HT1080 (cell line): ENCODE measurements at regions not wholly inside any gene's neighbourhood (a gene's known extent, or its start where the extent isn't known, plus 50 kb on each side); places are given as distances from the start of the nearest gene placed in this dataset.
"Not testable (repeated sequence)": the region's sequence is repeated elsewhere in the genome, so short reads cannot be mapped to it uniquely, and the experiment has no call there.

Source experiments
- DNase-seq: peaks from one replicate; pipeline ENCODE4 v3.0.0-alpha.2; 2015; ENCODE audit warnings: low read depth

GRCh38 chr14:84453307-84453950 lies 1076.5 kb upstream of the FLRT2 start:
- peak; percentile 18 for DNase-seq

- DNase-seq, result no peak
These were observed 1075.8 kb upstream of the FLRT2 start for GRCh38 chr14:84454114-84454513.

DNA sequence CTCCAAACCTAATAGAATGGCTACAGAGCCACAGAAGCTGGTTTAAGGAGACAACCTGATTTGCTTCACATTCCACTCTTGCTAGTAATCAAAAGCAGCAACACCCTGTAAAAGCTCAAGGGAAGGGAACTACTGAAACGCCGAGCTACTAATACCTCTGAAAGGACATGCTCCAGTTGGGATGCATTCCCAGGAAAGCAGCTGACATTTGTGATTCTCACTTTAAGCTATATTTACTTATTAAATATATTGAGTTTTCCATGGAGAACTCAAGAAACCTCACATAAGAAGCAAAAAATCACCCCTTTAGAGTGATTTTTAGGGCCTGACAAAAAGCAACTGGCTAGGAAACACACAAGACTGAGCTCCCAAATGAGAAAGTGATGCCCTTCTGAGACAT lies 1073.0 kb upstream of the FLRT2 start:
- DNase-seq, result no peak

DNA sequence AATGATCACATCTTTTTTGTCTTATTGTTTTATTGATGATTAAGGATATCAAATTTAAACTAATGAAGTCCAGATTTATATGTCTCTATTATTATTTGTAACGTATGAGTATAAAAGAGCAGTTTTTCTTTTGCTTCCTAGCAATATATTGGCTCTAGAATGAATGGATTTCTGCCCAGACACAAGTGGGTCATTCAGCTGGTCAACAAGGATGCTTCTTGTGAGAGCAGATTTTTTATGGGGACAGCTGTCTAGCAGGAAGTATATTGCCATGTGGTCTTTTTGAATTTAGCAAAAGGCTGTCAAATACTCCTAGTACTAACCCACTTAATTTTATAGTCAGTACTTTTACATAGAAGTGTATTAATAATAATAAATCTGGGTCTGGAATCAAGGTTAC lies 1071.1 kb upstream of the FLRT2 start:
- no peak for DNase-seq

DNA sequence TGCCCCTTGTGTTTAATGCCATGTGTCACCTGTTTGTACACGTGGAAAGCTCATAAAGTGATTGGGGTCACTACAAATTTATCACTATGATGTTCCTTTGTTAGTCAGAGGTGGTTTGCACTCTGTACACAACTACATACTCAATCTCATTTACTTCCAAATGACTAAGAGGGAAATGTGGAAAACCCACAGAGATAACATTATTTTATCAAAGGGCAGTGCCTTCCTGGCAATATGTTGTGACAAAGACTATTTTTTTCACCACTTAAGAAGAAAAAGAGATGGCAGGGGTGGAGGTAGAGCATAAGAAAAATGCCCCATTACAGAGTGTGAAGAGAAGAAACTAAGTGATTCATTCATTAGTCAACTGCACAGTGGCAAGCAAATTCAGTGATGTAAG lies 1064.1 kb upstream of the FLRT2 start:
- DNase-seq, result peak; percentile 78

GRCh38 chr14:84468153-84468552 lies 1061.8 kb upstream of the FLRT2 start:
- no peak for DNase-seq

- DNase-seq, result no peak
These were observed 1051.9 kb upstream of the FLRT2 start for GRCh38 chr14:84477996-84478395.

DNA sequence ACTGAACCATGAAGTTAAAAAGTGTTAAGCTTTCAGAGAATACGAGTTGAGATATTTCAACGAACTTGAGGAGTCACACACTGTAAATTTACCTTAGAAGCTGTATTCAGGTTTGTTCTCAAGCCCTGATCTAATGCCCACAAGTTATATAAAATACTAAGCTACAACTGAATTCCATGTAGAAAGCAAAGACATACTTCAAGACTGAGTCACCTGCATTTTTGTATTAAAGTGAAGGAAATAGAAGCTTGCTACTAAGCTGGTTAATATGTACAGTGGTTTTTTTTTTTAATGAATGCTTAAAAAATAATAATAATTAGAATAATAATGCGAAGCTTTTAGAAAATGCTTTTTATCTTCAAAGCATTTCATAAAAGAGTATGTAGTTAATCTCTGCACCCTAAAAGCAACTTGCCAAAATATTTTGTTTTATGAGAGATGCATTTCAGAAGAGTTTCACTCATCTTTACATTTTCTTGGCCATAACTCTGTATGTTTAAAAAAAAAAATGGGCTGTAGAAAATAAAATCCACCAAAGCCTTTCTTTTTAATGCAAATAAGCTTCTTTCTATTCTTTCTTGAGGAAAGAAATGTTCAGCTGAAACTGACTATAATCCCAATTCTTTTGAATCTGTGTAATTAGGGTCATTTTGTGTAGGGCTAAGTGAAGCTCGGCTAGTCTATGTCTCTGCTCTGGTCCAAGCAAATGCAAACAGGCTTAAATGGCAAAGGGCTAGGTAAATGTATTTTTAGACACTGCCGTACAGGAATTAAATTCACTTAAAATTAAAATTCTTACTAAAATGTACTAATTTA lies 1047.5 kb upstream of the FLRT2 start:
- DNase-seq, result peak; percentile 74

DNA sequence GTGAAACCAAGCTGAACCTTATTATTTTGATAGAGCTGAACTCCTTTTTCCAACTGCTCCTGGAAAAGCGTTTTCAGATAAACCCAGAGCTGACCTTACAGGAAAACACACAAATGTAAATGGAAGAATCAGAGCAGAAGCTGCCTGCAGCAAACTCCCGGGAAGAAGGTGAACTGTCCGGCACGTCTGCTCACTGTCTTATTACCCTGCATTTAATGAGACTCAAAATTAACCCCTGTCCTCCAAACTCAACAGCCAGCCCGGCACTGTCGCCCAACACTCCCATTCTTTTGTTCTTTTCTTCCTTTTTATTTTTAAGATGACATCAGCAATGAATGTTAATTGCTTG lies 1046.9 kb upstream of the FLRT2 start:
- no peak for DNase-seq

DNA sequence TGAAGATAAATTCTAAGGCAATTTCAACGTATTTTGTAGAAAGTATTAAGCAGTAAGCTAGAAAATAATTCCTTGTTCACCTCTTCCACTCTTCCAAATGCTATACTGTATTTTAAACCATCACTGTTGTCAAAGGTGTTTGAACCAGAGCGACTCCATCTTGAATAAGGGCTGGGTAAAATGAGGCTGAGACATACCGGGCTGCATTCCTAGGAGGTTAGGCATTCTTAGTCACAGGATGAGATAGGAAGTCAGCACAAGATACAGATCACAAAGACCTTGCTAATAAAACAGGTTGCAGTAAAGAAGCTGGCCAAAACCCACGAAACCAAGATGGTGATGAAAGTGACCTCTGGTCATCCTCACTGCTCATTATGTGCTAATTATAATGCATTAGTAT lies 1045.7 kb upstream of the FLRT2 start:
- DNase-seq, result peak; percentile 51

GRCh38 chr14:84485036-84485435 lies 1044.9 kb upstream of the FLRT2 start:
- DNase-seq, result no peak

- no peak for DNase-seq
These were observed 1039.9 kb upstream of the FLRT2 start for GRCh38 chr14:84490081-84490480.

- DNase-seq, result no peak
These were observed 1037.3 kb upstream of the FLRT2 start for GRCh38 chr14:84492685-84493084.

DNA sequence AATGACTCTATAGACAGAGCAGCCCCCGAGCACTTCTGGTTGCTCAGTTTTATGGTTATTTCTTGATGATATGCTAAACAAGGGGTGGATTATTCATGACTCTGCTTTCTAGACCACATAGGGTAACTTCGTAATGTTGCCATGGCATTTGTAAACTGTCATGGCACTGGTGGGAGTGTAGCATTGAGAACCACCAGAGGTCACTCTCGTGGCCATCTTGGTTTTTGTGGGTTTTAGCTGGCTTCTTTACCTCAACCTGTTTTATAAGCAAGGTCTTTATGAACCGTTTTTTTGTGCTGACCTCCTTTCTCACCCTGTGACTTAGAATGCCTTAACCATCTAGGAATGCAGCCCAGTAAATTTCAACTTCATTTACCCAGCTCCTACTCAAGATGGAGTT lies 1036.2 kb upstream of the FLRT2 start:
- DNase-seq, result peak; percentile 26

DNA sequence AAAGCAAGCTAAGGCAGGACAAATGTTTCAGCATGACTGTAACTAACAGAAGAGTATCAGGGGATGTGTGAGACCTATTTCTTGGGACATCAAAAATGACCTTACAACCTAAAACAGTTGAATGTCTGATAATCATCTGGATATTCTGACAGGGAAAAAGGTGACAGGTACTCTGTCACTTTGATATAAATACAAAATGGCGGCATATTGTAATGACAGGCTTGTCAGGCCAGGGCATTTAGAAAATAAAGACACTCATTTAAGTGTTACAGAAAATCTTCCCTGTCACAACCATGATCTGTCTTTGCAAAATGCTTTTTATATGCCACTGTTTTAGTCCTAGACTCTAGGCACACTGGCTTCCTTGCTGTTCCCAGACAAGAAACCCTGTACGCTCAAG lies 1033.3 kb upstream of the FLRT2 start:
- no peak for DNase-seq

- DNase-seq, result not testable (repeated sequence)
These were observed 1017.1 kb upstream of the FLRT2 start for GRCh38 chr14:84512823-84513222.

DNA sequence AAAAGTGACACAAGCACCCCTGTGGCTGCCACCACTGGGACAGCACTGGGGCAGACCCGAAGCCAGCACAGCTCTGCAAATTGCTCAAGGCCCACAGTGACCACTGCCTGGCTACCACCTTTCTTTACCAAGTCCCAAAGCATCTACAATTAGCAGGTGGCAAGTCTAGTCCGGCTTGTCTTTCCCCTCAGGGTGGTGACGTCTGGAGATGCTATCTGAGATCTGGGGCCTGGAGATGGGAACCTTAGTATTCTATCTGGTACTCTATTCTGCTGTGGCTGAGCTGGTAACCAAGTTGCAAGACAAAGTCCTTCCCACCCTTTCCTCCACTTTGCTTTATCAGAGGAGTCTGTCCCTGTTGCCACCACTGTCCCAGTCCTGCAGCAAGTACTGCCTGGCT lies 1010.1 kb upstream of the FLRT2 start:
- no peak for DNase-seq

GRCh38 chr14:84520711-84521338 lies 1009.1 kb upstream of the FLRT2 start:
- DNase-seq, result peak; percentile 3

DNA sequence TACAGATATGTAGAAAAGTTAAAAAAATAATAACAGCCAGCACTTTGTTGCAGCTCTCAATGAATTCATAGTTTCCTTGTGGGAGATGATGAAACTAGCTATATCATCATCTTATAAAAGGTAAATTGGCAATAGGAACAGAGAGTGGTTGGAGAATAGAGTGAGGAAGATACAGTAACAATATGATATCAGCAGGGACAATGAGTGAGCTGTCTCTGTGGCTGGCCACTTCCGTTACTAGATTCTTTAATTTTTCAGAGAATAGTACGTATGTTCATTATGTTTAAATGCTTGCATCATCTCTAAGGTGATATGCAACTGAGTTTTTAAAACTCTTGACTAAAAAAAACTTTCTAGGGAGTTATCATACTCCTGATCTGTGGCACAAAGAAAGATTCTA lies 1006.2 kb upstream of the FLRT2 start:
- peak; percentile 15 for DNase-seq

- no peak for DNase-seq
These were observed 1002.2 kb upstream of the FLRT2 start for GRCh38 chr14:84527706-84528105.

GRCh38 chr14:84532016-84532415 lies 997.9 kb upstream of the FLRT2 start:
- no peak for DNase-seq

GRCh38 chr14:84533181-84533725 lies 996.7 kb upstream of the FLRT2 start:
- no peak for DNase-seq
